GM21390 (cell line): ENCODE measurements at regions not wholly inside any gene's neighbourhood (a gene's known extent, or its start where the extent isn't known, plus 50 kb on each side); places are given as distances from the start of the nearest gene placed in this dataset.

Experiments
- ATAC-seq: cut with Tn5 transposase; IDR thresholded peaks from one replicate; pipeline ENCODE4 v1.9.1; 2021; ENCODE audit not compliant: unreplicated experiment

- ATAC-seq: no peak
These were observed 146.9 kb upstream of the MRPS30 start for GRCh38 chr5:44661851-44662250.

GRCh38 chr5:44660251-44660650 is 148.5 kb upstream of the MRPS30 start:
- ATAC-seq: no peak

- no peak for ATAC-seq
These were observed 149.4 kb upstream of the MRPS30 start for GRCh38 chr5:44659334-44659733.

DNA sequence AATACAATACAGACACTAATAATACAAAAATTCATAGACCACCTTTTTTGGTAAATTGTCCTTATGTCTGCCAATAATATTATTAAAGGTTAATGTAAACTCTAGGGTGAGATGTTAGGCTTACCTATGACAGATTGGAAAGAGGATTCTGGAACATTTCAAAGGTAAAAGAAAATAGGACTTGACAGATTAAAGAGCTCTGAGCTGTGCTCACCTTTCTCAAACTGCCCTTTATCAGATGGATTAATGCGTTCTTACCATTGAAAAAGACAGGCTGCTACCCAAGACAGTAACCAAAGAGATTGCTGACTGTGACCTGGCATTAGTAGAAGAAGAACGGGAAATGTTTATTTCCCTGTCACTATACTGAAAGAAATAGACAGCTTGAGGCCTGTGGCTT is 156.1 kb upstream of the MRPS30 start:
- no peak for ATAC-seq

- ATAC-seq: no peak
These were observed 162.7 kb upstream of the MRPS30 start for GRCh38 chr5:44646016-44646415.

- ATAC-seq: no peak
These were observed 163.2 kb upstream of the MRPS30 start for GRCh38 chr5:44645502-44645901.

DNA sequence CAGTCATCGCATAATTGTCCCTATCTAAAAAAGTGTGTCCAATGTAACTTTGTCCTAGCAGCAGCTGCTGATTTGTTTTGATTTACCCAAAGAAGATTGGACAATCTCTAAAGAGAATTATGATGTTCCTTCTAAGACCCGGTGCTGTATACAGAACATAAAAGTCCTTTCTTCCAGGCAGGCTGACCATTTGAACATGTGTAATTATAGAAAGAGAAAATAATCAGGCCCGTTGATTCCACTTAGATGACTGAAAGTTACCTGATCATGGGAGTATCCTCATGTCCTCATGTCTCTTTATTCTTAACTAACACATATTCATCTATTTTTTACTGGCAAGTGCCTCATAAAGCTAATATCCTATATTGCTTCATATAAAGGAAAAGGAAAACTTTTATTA is 164.1 kb upstream of the MRPS30 start:
- no peak for ATAC-seq

DNA sequence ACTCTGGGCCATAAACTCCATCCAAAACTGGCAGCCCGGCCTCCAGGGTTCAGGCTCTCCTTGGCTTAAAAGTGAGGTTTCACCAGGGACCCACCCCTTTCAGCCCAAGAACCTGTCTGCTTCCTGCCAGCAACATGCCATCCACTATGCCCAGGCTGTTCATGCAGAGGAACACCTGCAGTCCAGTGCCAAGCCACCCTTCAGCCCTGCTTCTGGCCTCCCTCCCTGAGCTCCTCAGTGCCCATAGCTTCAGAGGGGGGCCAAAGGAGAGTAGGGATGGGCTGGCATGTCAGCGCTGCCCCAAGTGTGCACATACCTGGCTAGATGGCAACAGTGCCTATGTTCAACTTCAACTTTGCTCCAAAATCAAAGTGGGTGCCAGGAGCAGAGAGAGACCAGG is 166.9 kb upstream of the MRPS30 start:
- ATAC-seq: no peak

GRCh38 chr5:44640945-44641456 is 167.7 kb upstream of the MRPS30 start:
- ATAC-seq: no peak

DNA sequence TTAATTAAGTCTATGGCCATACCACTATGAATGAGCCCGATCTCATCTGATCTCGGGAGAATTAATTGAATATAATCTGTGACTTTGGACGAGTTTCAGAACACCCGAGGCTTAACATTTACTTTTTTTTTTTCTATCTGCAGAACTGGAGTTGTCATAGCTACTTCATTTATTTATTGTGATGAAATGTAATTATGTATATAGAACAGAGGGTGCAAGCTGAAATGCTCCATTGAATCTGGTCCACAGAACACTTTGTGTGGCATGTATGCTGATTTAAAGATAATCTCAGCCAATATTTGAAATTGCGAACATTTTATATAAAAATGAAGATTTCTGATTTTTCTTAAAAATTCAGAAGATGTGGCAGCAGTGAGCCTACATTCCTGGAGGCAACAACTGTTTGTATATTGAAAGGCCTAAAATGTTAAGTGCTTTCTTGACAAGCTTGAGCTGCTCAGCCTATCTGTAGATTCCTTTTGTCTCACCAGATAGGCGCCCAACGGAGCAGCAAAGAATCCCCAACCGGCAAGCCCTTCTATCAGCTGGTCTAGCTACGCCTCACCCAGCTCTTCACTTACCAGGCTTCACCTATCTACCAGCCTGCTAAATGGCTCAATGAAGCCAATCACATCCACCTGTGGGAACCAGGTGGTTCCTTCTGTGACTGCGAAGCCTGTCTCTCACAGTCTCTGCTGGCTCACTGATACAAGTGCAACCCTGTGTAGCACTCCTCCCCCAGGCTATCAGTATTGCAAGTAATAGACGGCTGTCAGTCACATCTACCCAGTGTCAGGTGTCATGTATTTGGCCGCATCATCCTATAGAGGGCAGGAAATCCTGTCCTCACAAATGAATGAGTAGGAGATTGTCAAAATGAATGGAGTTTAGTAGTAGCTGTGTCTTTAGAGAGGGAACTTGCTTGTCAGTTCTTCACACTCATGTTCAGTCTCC is 170.6 kb upstream of the MRPS30 start:
- no peak for ATAC-seq

DNA sequence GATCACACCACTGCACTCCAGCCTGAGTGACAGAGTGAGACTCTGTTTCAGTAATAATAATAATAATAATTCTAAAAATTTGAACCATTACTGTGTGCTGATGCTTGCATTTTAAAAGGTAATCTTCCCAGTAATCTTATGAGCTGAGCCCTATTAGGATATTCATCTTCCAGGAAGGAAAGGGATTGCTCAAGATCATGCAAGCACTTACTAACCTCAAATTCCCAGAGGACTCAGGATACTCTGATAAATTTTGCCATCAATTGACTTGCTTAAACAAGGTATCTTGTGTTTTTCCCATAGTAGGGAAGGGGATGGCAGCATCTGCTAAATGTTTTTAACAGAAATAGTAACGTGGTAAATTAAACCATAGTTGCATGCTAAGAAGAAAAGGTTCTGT is 176.4 kb upstream of the MRPS30 start:
- no peak for ATAC-seq

- no peak for ATAC-seq
These were observed 181.9 kb upstream of the MRPS30 start for GRCh38 chr5:44626846-44627245.

DNA sequence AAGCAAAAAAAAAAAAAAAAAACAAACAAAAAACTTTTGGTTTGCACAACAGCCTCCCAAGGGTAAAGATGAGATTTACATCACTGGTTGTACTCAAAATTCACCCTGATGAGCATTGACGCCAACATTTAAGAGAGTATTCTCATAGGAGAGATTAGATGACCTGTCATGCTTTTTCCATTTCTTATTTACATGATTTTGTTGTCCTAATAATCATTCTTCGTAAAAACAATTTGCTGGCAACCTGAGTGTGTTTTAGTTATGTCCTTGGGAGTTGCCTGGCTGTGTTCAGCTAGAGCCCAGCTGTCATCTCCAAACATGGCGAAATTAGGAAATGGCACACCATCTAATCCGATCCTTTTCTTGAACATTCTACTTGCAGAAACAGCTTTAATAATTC is 186.4 kb upstream of the MRPS30 start:
- no peak for ATAC-seq

GRCh38 chr5:44619875-44620610 is 188.7 kb upstream of the MRPS30 start:
- ATAC-seq: no peak

DNA sequence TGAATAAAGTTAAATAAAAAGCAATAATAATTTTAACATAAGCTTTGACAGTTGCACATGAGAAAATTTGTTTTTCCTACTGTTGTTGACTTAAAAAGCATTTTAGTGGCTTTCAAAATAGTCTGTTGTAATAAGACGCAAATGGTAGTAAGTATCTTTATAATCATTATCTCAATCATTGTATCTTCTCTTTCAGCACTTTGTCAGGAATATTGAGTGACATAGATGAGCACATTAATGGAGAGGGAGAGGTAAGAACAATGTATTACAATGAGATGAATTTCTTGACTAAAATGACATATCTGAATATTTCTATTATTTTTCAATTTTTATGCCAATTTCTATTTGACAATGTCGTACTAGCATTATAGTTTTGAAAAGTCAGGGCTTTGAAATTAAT is 193.9 kb upstream of the MRPS30 start:
- ATAC-seq: no peak

GRCh38 chr5:44613936-44614335 is 194.8 kb upstream of the MRPS30 start:
- no peak for ATAC-seq

DNA sequence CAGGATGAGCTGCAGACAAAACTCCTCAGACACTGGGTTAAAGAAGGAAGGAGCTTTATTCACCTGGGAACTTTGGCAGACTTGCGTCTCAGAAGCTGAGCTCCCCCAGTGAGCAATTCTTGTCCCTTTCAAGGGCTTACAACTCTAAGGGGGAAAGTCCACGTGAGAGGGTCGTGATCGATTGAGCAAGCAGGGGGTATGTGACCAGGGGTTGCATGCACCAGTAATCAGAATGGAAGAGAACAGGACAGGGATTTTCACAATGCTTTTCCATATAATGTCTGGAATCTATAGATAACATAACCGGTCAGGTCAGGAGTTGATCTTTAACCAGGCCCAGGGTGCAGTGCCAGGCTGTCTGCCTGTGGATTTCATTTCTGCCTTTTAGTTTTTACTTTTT is 202.8 kb upstream of the MRPS30 start:
- ATAC-seq: no peak

GRCh38 chr5:44603496-44604272 is 205.1 kb upstream of the MRPS30 start:
- no peak for ATAC-seq

GRCh38 chr5:44574678-44575077 is 185.5 kb upstream of the FGF10 start:
- no peak for ATAC-seq

DNA sequence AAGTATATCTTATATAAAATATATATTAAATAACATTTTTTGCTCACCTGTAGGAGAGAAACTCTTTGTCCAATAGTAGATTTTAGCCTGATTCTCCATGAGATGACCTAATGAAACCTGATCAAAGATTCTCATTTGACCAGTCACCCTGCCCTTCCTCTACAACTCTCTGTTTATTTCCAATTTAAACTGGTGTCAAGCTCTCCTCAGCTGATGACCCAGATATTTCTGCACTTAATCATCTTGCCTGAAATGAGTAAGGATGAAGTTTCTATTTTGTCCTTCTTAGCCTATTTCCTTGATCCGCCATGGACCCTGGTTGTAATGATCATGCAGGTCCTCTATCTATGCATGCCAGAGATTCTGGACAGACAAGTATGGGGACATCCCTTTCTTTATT is 179.3 kb upstream of the FGF10 start:
- no peak for ATAC-seq

GRCh38 chr5:44565902-44566301 is 176.7 kb upstream of the FGF10 start:
- ATAC-seq: no peak
